Transverse colon (tissue), 3 donors: ENCODE measurements at regions not wholly inside any gene's neighbourhood (a gene's known extent, or its start where the extent isn't known, plus 50 kb on each side); places are given as distances from the start of the nearest gene placed in this dataset.

Experiments
- CTCF ChIP-seq, 5 experiments: fragments of 200-600 bp in 3 of 5; fragments of 450-650 bp in 2 of 5; sonication (generic) in 3 of 5; IDR thresholded peaks; 1 replicate in 2 of 5; 2 replicates in 3 of 5; pipeline ENCODE4 v1.5.1; 2016 to 2017; ENCODE audit warnings: antibody characterized with exemption in 5 of 5, inconsistent platforms in 3 of 5, mild to moderate bottlenecking in 2 of 5, moderate library complexity in 1 of 5
- EP300 ChIP-seq: sonication (generic); formaldehyde crosslinking; IDR thresholded peaks from one replicate; pipeline ENCODE4 v1.6.1; 2017; ENCODE audit warnings: antibody characterized with exemption, low read depth

- TF ChIP-seq EP300 (no peak), CTCF (IDR thresholded peaks at IDR 0.05) (no peak)
These were observed 86.9 kb downstream of the LRRC30 start for GRCh38 chr18:7317804-7318231.
